ENCODE measurements at regions not wholly inside any gene's neighbourhood (a gene's known extent, or its start where the extent isn't known, plus 50 kb on each side); places are given as distances from the start of the nearest gene placed in this dataset.

- intact Hi-C loops (cut with DNase I): no loop called here
Measured at GRCh38 chr21:34243562-34243961, 120.2 kb upstream of the KCNE2 start.

GRCh38 chr21:34252751-34253150 is 111.1 kb upstream of the KCNE2 start:
- Histone ChIP-seq H3K9me3 (no peaks in the 10 kb centered on the region), H3K27ac (no peak overlapping the region), H3K36me3 (no peaks in the 10 kb centered on the region), H3K4me3 (no peak overlapping the region), H3K27me3 (no peaks in the 10 kb centered on the region), H3K4me1 (no peaks in the 10 kb centered on the region)
- TF ChIP-seq, protein P1, sequence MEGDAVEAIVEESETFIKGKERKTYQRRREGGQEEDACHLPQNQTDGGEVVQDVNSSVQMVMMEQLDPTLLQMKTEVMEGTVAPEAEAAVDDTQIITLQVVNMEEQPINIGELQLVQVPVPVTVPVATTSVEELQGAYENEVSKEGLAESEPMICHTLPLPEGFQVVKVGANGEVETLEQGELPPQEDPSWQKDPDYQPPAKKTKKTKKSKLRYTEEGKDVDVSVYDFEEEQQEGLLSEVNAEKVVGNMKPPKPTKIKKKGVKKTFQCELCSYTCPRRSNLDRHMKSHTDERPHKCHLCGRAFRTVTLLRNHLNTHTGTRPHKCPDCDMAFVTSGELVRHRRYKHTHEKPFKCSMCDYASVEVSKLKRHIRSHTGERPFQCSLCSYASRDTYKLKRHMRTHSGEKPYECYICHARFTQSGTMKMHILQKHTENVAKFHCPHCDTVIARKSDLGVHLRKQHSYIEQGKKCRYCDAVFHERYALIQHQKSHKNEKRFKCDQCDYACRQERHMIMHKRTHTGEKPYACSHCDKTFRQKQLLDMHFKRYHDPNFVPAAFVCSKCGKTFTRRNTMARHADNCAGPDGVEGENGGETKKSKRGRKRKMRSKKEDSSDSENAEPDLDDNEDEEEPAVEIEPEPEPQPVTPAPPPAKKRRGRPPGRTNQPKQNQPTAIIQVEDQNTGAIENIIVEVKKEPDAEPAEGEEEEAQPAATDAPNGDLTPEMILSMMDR (IDR thresholded peaks at IDR 0.05): no peak
- TF ChIP-seq POLR2A (IDR thresholded peaks at IDR 0.05): no peak
- ATAC-seq (no peak), DNase-seq (no peak)
- WGBS (ENCODE audit: insufficient coverage, low coverage, low lambda C conversion rate, missing lambda C conversion rate): 78% methylated on average over 2 of the region's 2 CpGs
- intact Hi-C loops (cut with DNase I): no loop called here

More at GRCh38 chr21:34243562-34243961, 120.2 kb upstream of the KCNE2 start:
- WGBS (ENCODE audit: insufficient coverage, low coverage, low lambda C conversion rate, missing lambda C conversion rate): no CpG with 5 or more reads among the region's 1 CpG
- ATAC-seq: peak; percentile 81 to 88 (median 86)
- no peak overlapping the region for H3K4me3 ChIP-seq
- no peaks in the 10 kb centered on the region for H3K36me3 ChIP-seq
- peak in 1 of 3 donors; percentile 59 for DNase-seq
- H3K4me1 ChIP-seq: no peaks in the 10 kb centered on the region
- TF ChIP-seq, protein P1 (IDR thresholded peaks at IDR 0.05): peak; percentile 52 to 65 (median 54)
- TF ChIP-seq POLR2A (IDR thresholded peaks at IDR 0.05): no peak
- H3K9me3 ChIP-seq: no peaks in the 10 kb centered on the region
- H3K27me3 ChIP-seq: no peaks in the 10 kb centered on the region
- no peak overlapping the region for H3K27ac ChIP-seq

DNA sequence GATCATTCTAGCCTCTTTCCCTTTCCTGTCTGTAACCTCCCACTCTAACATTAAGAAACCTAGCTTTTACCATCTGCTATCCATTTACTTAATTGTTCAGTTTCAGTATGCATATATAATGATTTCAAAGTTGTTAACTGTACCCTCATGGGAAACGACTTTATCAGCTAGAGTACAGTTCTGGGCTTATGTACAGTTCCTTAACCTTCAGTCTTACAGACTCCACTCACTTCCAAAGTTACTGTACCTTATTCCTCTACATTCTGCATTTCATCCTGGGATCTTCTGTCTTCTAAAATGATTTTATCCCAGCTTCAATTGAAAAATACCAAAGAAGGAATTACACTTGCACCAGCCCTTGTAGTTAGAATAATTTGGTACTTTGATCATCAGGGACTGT is 108.7 kb upstream of the KCNE2 start:
- Histone ChIP-seq H3K4me1 (no peaks in the 10 kb centered on the region), H3K9me3 (no peaks in the 10 kb centered on the region), H3K4me3 (no peak overlapping the region), H3K36me3 (no peaks in the 10 kb centered on the region), H3K27me3 (no peaks in the 10 kb centered on the region), H3K27ac (no peak overlapping the region)
- DNase-seq (no peak), ATAC-seq (no peak)
- WGBS (ENCODE audit: insufficient coverage, low coverage, low lambda C conversion rate, missing lambda C conversion rate): 55% methylated on average over 1 of the region's 1 CpG
- intact Hi-C loops (cut with DNase I): no loop called here
- TF ChIP-seq, protein P1 (IDR thresholded peaks at IDR 0.05): no peak
- no peak for TF ChIP-seq POLR2A (IDR thresholded peaks at IDR 0.05)

DNA sequence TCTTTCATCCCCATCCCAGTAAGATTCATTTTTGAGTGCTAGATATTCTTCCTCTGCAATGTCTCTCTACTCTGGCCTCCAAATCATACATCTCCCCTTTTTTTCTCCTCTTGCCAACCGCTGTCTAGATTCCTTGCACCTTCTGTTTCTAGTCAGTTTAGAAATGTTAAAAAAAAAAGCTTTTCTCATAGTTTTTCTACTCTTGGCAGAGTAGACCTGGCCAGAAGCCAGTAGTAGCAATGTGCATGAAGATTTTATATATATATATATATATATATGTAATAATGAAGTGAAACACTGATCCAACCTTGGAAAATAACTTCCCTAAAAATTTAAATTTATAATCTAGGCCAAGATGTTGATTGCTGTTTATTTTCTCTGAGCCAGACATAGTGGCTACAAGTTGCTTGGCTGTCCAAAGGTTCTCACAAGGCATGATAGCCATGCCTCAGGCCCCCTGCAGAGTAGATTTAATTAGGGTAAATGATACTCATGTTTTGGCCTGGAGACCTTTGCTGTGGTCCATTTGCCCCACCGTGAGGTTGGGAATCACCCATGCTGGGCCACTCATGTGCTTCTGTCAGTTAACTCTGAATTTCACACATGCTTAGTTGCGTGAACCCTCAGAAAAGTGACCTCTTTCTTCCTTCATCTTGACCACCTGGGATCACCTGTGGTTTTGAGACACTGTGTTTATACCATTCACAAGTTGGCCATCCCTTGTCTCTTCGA is 103.4 kb upstream of the KCNE2 start:
- intact Hi-C loops (cut with DNase I): no loop called here
- no peak for ATAC-seq

More for the DNA sequence above, 103.4 kb upstream of the KCNE2 start:
- H3K36me3 ChIP-seq: no peaks in the 10 kb centered on the region
- H3K27me3 ChIP-seq: no peaks in the 10 kb centered on the region
- DNase-seq: no peak
- no peak overlapping the region for H3K27ac ChIP-seq
- no peaks in the 10 kb centered on the region for H3K9me3 ChIP-seq
- WGBS (ENCODE audit: insufficient coverage, low coverage, low lambda C conversion rate, missing lambda C conversion rate): 85% methylated on average over 3 of the region's 4 CpGs
- TF ChIP-seq POLR2A (IDR thresholded peaks at IDR 0.05): no peak
- TF ChIP-seq, protein P1 (IDR thresholded peaks at IDR 0.05): no peak
- no peak overlapping the region for H3K4me3 ChIP-seq
- no peaks in the 10 kb centered on the region for H3K4me1 ChIP-seq
